ENCODE measurements at regions not wholly inside any gene's neighbourhood (a gene's known extent, or its start where the extent isn't known, plus 50 kb on each side); places are given as distances from the start of the nearest gene placed in this dataset.
"Not testable (repeated sequence)": the region's sequence is repeated elsewhere in the genome, so short reads cannot be mapped to it uniquely, and the experiment has no call there.

DNA sequence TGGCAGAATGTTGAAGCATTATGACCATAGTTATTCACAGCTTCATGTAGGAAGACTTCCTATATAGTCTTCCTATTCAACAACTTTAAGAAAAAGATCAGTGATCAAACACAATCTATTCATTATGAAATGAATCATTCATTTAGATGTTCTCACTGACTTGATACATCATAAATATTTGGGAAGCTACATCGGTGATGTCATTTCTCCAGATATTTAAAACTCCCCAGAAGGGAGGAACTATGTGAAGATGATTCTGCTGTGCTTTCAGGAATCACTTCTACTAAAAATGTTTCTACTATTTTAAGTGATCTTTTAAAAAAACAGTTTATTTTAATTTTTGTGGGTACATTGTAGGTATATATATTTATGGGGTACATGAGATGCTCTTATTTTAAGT lies 316.4 kb downstream of the BCAT1 start:
- DNase-seq (ENCODE audit: low spot score) = no peak
- TF ChIP-seq, protein P1, sequence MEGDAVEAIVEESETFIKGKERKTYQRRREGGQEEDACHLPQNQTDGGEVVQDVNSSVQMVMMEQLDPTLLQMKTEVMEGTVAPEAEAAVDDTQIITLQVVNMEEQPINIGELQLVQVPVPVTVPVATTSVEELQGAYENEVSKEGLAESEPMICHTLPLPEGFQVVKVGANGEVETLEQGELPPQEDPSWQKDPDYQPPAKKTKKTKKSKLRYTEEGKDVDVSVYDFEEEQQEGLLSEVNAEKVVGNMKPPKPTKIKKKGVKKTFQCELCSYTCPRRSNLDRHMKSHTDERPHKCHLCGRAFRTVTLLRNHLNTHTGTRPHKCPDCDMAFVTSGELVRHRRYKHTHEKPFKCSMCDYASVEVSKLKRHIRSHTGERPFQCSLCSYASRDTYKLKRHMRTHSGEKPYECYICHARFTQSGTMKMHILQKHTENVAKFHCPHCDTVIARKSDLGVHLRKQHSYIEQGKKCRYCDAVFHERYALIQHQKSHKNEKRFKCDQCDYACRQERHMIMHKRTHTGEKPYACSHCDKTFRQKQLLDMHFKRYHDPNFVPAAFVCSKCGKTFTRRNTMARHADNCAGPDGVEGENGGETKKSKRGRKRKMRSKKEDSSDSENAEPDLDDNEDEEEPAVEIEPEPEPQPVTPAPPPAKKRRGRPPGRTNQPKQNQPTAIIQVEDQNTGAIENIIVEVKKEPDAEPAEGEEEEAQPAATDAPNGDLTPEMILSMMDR (IDR thresholded peaks at IDR 0.05; ENCODE audit: poor library complexity, severe bottlenecking) = no peak
- Histone ChIP-seq H3K36me3 (ENCODE audit: low read depth) (no peaks in the 10 kb centered on the region), H3K4me3 (ENCODE audit: severe bottlenecking) (no peak overlapping the region), H3K27me3 (ENCODE audit: insufficient read depth, poor library complexity, severe bottlenecking) (peaks cover 5% of the 10 kb centered on the region), H3K27ac (ENCODE audit: poor library complexity, severe bottlenecking) (no peak overlapping the region), H3K9me3 (ENCODE audit: severe bottlenecking) (no peaks in the 10 kb centered on the region), H3K4me1 (ENCODE audit: insufficient read depth, poor library complexity, severe bottlenecking) (no peaks in the 10 kb centered on the region)
- ATAC-seq (ENCODE audit: low read depth) = no peak

DNA sequence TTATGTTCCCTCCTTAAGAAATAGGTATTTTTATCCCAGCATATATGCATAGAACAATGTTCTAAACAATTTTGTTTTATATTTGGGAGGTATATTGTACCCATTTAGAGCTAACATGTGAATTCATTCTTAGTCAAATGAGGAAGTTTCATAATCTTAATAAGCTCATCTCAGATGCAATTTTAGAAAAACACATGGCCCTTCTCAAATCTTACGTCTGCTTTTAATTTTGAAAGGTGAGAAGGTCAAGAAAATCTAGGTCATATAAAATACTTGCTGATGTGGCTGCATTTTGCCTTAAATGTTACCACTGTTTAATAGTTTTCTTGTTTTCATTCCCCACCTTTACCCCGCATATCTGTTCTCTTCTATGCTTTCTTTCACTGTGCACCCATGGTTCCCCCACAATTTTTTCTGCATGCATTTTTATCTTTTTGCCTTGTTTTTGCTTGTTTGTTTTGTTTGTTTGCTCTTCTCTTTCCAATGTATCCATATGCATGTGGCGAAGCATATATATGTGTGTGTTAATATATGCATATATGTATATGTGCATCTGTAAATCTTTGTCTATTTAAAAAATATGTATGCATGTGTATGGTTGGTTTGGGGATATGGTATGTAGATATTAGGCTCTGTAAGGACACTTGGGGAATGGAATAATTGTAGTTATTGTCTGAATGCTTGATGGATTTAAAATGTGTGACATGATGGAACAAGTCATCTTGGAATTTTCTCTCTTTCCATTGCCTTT lies 317.1 kb downstream of the BCAT1 start:
- no peaks in the 10 kb centered on the region for H3K36me3 ChIP-seq (ENCODE audit: low read depth)
- peaks cover under 1% of the 10 kb centered on the region for H3K27me3 ChIP-seq (ENCODE audit: insufficient read depth, poor library complexity, severe bottlenecking)
- ATAC-seq (ENCODE audit: low read depth) (no peak), DNase-seq (ENCODE audit: low spot score) (no peak)
- no peak overlapping the region for H3K27ac ChIP-seq (ENCODE audit: poor library complexity, severe bottlenecking)
- no peak overlapping the region for H3K4me3 ChIP-seq (ENCODE audit: severe bottlenecking)
- H3K9me3 ChIP-seq (ENCODE audit: severe bottlenecking) = no peaks in the 10 kb centered on the region
- H3K4me1 ChIP-seq (ENCODE audit: insufficient read depth, poor library complexity, severe bottlenecking) = no peaks in the 10 kb centered on the region
- TF ChIP-seq, protein P1 (IDR thresholded peaks at IDR 0.05; ENCODE audit: poor library complexity, severe bottlenecking) = no peak

DNA sequence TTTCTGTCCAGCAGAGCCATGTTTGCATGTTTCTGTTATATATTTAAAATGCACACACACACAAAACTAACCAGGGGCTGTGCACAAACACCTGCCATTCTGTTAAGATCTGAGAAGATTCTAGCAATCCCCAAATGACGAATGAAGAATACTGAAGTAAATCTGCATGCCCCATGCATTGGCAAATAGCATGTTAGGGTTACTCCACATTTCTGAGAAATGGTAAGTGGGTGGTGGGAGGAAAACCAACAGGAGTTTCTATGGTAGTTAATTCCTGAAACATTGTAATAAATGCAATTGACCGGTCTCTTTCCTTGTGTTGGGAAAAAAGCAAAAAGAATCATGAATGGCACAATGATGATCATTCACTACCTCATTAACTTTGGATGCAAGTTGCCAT lies 318.0 kb downstream of the BCAT1 start:
- Histone ChIP-seq H3K36me3 (ENCODE audit: low read depth) (no peaks in the 10 kb centered on the region), H3K27me3 (ENCODE audit: insufficient read depth, poor library complexity, severe bottlenecking) (no peaks in the 10 kb centered on the region), H3K27ac (ENCODE audit: poor library complexity, severe bottlenecking) (no peak overlapping the region), H3K4me1 (ENCODE audit: insufficient read depth, poor library complexity, severe bottlenecking) (no peaks in the 10 kb centered on the region), H3K4me3 (ENCODE audit: severe bottlenecking) (no peak overlapping the region), H3K9me3 (ENCODE audit: severe bottlenecking) (no peaks in the 10 kb centered on the region)
- DNase-seq (ENCODE audit: low spot score) (no peak), ATAC-seq (ENCODE audit: low read depth) (no peak)
- TF ChIP-seq, protein P1 (IDR thresholded peaks at IDR 0.05; ENCODE audit: poor library complexity, severe bottlenecking) = no peak

DNA sequence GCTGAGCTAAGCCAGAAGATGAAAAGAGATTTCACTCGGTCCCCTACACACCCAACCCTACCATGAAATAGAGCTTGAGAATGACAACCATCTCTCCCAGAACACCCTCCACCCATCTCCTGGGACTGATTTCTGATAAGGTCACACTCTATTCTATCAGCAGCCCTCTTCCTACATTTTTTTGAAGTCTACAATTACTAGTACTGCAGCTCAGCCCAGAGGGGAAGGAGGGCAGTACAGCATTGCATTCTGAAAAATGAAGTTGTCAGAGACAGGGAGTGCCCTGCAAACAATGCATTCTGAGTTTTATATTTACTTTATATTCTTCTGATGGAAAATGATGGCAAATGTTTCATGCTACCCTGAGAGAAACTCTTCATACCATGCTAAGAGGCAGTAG lies 318.5 kb downstream of the BCAT1 start:
- DNase-seq (ENCODE audit: low spot score) = no peak
- Histone ChIP-seq H3K36me3 (ENCODE audit: low read depth) (no peaks in the 10 kb centered on the region), H3K27me3 (ENCODE audit: insufficient read depth, poor library complexity, severe bottlenecking) (no peaks in the 10 kb centered on the region), H3K27ac (ENCODE audit: poor library complexity, severe bottlenecking) (no peak overlapping the region), H3K4me1 (ENCODE audit: insufficient read depth, poor library complexity, severe bottlenecking) (no peaks in the 10 kb centered on the region), H3K4me3 (ENCODE audit: severe bottlenecking) (no peak overlapping the region), H3K9me3 (ENCODE audit: severe bottlenecking) (no peaks in the 10 kb centered on the region)
- ATAC-seq (ENCODE audit: low read depth) = no peak
- TF ChIP-seq, protein P1 (IDR thresholded peaks at IDR 0.05; ENCODE audit: poor library complexity, severe bottlenecking) = no peak

DNA sequence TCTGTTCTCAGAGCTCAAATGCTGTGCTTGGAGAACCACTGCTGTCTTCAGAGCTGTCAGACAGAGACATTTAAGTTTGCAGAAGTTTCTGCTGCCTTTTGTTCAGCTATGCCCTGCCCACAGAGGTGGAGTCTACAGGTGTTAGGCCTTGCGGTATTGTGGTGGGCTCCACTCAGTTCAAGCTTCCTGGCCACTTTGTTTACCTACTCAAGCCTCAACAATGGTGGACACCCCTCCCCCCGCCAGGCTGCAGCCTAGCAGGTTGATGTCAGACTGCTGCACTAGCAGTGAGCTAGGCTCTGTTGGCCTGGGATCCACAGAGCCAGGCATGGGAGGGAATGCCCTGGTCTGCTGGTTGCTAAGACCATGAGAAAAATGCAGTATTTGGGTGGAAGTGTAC lies 323.8 kb downstream of the BCAT1 start:
- ATAC-seq (ENCODE audit: low read depth) (no peak), DNase-seq (ENCODE audit: low spot score) (no peak)
- TF ChIP-seq, protein P1 (IDR thresholded peaks at IDR 0.05; ENCODE audit: poor library complexity, severe bottlenecking) = no peak
- Histone ChIP-seq H3K9me3 (ENCODE audit: severe bottlenecking) (no peaks in the 10 kb centered on the region), H3K27ac (ENCODE audit: poor library complexity, severe bottlenecking) (no peak overlapping the region), H3K4me3 (ENCODE audit: severe bottlenecking) (no peak overlapping the region), H3K36me3 (ENCODE audit: low read depth) (no peaks in the 10 kb centered on the region), H3K27me3 (ENCODE audit: insufficient read depth, poor library complexity, severe bottlenecking) (no peaks in the 10 kb centered on the region), H3K4me1 (ENCODE audit: insufficient read depth, poor library complexity, severe bottlenecking) (no peaks in the 10 kb centered on the region)

DNA sequence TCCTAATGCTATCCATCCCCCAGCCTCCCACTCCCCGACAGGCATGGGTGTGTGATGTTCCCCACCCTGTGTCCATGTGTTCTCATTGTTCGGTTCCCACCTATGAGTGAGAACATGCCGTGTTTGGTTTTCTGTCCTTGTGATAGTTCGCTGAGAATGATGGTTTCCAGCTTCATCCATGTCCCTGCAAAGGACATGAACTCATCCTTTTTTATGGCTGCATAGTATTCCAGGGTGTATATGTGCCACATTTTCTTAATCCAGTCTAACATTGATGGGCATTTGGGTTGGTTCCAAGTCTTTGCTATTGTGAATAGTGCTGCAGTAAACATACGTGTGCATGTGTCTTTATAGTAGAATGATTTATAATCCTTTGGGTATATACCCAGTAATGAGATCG lies 328.9 kb downstream of the BCAT1 start:
- H3K27ac ChIP-seq (ENCODE audit: poor library complexity, severe bottlenecking); H3K4me1 ChIP-seq (ENCODE audit: insufficient read depth, poor library complexity, severe bottlenecking); ATAC-seq (ENCODE audit: low read depth); DNase-seq (ENCODE audit: low spot score); H3K9me3 ChIP-seq (ENCODE audit: severe bottlenecking); H3K27me3 ChIP-seq (ENCODE audit: insufficient read depth, poor library complexity, severe bottlenecking); H3K36me3 ChIP-seq (ENCODE audit: low read depth); H3K4me3 ChIP-seq (ENCODE audit: severe bottlenecking): not testable (repeated sequence)

Measured in RWPE2 (cell line).